DMS53 treated with DMSO at 0.1 percent for 48 hours (cell line): ENCODE measurements at regions not wholly inside any gene's neighbourhood (a gene's known extent, or its start where the extent isn't known, plus 50 kb on each side); places are given as distances from the start of the nearest gene placed in this dataset.
A peak's percentile ranks its signal among the peaks of the same experiment; 100 is the strongest.
"Not testable (repeated sequence)": the region's sequence is repeated elsewhere in the genome, so short reads cannot be mapped to it uniquely, and the experiment has no call there.

ENCODE experiments used
- DNase-seq: peaks from one replicate; lab custom pipeline; 2025; ENCODE audit not compliant: unreplicated experiment; lab: John Stamatoyannopoulos, UW

- no peak for DNase-seq
Observed at GRCh38 chr6:85360794-85361642, 88.9 kb upstream of the NT5E start.

DNA sequence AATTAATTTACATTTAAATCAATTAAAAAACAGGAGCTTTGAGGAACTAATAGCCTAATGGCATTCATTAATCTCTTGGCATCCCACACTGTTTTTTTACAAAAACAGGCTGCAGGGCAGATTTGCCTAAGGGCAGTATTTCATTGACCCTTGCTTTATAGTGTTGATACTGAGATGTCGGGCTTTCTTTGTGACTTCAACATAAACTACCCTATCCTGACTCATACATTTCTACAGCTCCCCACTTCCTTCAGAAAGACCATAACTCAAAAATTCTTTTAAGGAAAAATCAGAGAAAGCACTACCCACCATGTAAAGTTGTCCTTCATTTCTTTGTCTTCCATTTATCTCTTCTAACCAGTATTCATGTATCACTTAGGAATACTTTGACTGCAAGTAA, 92.2 kb upstream of the NT5E start:
- no peak for DNase-seq

GRCh38 chr6:85356743-85357142, 93.1 kb upstream of the NT5E start:
- DNase-seq = not testable (repeated sequence)

DNA sequence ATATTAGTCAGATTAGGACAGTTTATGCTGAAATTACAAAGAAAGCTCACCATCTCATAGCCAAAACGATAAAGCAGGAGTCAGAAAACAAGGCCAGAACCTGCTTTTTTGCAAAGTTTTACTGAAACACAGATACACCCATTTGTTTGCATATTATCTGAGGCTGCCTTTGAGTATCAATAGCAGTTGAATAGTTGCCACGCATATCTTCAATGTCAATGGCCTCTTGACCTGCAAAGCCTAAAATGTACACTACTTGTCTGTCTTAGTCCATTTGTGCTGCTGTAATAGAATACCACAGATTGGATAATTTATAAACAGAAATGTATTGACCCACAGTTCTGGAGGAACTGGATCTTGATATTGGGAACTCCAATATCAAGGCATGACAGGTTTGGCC, 94.1 kb upstream of the NT5E start:
- DNase-seq = no peak

DNA sequence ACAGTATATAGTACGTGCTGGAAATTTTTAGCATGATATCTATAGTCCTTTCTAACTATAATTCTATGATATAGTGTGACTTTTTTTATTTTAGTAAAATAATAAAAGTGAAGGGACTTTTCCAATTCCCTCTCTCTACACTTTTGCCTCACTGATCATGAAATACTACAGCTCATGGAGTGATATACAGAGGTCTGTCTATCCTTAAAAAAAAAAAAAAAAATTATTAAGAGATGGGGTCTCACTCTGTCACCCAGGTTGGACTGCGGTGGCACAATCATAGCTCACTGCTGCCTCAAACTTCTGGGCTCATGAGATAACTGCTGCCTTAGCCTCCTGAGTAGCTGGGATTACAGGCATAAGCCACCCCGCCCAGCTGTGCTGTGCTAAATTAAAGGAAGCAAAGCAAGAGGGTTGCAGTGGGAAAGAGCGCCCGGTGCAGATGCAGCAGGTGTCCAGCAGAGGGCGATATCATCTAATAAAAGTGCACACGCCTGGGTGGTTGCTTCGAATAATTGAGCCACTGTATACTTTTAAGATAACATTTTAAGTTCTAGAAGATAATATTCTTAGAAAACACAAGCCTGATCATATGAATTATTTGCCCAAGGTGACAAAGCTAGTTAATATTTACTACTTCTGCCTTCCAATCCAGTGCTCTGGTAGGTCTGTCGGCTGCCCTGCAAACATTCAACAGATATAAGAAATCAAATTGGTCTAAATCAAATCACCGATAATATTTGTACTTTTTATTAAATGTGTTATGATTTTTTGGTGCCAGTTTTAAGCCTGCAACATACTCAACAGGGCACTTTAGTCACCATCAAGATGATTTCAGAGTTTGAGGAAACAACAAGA, 94.9 kb upstream of the NT5E start:
- DNase-seq = peak; percentile 33

- DNase-seq = no peak
Observed at GRCh38 chr6:85353012-85353411, 96.9 kb upstream of the NT5E start.

- DNase-seq = no peak
Observed at GRCh38 chr6:85348643-85349042, 101.2 kb upstream of the NT5E start.

DNA sequence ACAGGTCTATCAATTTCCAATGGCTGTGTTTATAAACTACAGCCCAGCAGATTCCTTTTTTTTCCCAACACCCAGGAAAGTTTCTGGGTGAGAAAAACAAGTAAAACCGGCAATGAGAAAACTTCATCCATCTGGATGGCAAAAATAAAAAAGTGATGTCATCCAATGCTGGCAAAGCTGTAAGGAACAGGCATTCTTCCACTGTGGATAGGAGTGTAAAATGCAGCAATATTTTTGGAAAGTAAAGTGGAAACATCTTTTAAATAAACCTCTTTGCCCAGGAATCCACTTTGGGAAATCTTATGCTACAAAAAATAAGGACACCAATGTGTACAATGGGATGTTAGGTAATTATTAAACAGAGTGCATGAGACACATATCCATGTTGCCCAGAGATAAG, 102.1 kb upstream of the NT5E start:
- no peak for DNase-seq

- no peak for DNase-seq
Observed at GRCh38 chr6:85346196-85346595, 103.7 kb upstream of the NT5E start.

- DNase-seq = no peak
Observed at GRCh38 chr6:85344996-85345395, 104.9 kb upstream of the NT5E start.

GRCh38 chr6:85343428-85343827, 106.5 kb upstream of the NT5E start:
- DNase-seq = no peak

GRCh38 chr6:85329196-85329595, 120.7 kb upstream of the NT5E start:
- no peak for DNase-seq

GRCh38 chr6:85325811-85326210, 124.1 kb upstream of the NT5E start:
- not testable (repeated sequence) for DNase-seq

DNA sequence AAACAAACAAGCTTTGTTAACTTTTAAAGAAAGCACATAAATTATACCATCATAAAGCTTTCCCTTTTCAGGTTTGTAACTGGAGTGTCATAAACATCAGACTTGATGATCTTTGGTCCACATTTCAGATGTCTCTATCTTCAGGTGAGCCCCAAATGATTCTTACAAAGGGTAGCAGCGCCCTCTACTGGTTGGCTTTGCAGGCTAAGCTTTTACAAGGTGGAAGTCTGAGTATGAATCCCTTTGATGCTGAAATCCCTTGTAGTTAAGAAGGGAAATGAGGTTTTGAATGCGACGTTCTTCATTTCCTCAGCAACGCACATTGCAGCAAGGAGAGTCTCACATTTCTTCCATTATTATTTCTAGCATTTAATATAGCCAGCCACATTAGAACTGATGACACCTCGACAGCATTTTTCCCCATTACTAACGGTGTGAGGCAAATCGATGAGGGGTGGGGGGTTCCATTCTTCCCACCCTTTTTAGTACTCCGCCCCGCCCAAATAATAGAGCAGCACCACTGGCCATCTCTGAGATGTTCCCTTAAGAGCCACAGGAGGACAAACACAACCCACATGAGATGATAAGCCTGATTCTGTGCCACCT, 126.3 kb upstream of the NT5E start:
- peak; percentile 53 for DNase-seq

DNA sequence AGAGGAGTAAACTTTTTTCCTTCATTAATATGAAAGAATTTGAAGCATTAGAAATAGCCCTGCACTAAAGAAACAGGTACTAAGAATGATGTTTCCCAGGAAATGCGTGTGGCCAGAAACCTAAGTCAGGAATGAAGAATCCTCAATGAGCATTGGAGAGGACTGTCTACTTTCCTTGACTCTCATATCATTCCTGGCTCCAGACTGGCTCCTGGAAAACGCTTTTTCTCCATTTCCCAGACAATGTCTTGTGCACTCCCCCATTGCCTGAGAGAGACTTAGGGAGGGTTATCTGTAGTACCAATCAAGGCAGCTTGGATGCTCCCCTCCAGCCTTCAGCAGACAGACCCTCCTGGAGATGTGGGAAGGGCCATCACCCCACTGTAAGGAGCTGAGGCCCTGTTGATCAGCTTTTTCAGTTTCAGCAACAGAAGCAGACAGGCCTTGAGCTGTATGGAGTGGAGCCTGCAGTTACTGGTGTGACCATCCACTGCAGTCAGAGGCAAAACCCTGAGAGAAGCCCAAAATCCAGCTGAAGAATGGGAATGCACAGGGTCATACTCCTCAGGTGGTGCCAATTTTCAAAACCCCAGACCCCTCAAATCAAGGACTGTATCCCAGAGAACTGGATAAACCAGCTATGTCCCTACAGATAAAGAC, 127.3 kb upstream of the NT5E start:
- no peak for DNase-seq

DNA sequence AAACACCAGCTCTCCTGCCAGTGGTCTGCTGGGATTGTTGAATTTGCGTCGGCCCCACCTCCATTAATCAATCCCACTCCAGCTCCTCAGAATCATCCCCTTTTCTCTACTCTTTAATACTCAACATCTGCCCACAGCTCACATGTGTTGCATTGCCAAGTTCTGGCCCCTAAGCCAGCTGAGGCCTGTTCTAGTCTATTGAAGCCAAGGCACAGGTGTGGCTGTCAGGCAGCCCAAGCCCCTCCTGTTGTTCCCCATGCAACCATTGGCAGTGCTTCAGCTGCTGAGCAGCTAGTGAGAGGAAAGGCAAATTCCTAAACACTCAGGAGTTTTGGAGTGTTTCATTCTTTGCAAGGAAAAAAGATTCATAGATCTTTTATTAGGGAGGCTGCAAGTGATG, 128.0 kb upstream of the NT5E start:
- DNase-seq = no peak

DNA sequence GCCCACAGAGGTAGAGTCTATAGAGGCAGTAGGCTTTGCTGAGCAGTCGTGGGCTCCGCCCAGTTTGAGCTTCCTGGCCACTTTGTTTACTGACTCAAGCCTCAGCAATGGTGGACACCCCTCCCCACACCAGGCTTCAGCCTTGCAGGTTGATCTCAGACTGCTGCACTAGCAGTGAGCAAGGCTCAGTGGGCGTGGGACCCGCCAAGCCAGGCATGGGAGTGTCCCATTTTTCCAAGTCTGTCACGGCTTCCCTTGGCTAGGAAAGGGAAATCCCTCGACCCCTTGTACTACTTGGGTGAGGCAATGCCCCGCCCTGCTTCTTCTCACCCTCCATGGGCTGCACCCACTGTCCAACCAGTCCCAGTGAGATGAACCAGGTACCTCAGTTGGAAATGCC, 135.3 kb upstream of the NT5E start:
- DNase-seq = no peak

GRCh38 chr6:85300581-85300980, 149.3 kb upstream of the NT5E start:
- DNase-seq = no peak

GRCh38 chr6:85298553-85298952, 151.3 kb upstream of the NT5E start:
- no peak for DNase-seq

- no peak for DNase-seq
Observed at GRCh38 chr6:85291326-85291725, 158.6 kb upstream of the NT5E start.

- DNase-seq = no peak
Observed at GRCh38 chr6:85287654-85288053, 162.2 kb upstream of the NT5E start.
